IPS-20b (cell line): ENCODE measurements at regions not wholly inside any gene's neighbourhood (a gene's known extent, or its start where the extent isn't known, plus 50 kb on each side); places are given as distances from the start of the nearest gene placed in this dataset.
"Not testable (repeated sequence)": the region's sequence is repeated elsewhere in the genome, so short reads cannot be mapped to it uniquely, and the experiment has no call there.

Experiments
- H3K27ac ChIP-seq: one replicate; pipeline ENCODE4 v1.5.1; 2013; ENCODE audit warnings: low read length
- H3K27me3 ChIP-seq: 2 replicates; pipeline ENCODE4 v1.6.1; 2013; ENCODE audit warnings: mild to moderate bottlenecking, low read length, inconsistent platforms; ENCODE audit not compliant: insufficient read depth
- H3K36me3 ChIP-seq: 2 replicates; pipeline ENCODE4 v1.6.1; 2013; ENCODE audit warnings: low read depth, mild to moderate bottlenecking, inconsistent platforms, low read length, moderate library complexity; ENCODE audit not compliant: insufficient read depth
- H3K4me1 ChIP-seq: 2 replicates; pipeline ENCODE4 v1.6.1; 2013; ENCODE audit warnings: mild to moderate bottlenecking, control low read depth, inconsistent platforms, low read length, moderate library complexity; ENCODE audit not compliant: insufficient read depth
- H3K4me3 ChIP-seq: 2 replicates; pipeline ENCODE4 v1.5.1; 2013; ENCODE audit warnings: mild to moderate bottlenecking, low read length, inconsistent platforms
- H3K9ac ChIP-seq: 2 replicates; pipeline ENCODE4 v1.6.1; 2013; ENCODE audit warnings: low read depth, mild to moderate bottlenecking, inconsistent platforms, low read length, moderate library complexity
- H3K9me3 ChIP-seq: 2 replicates; pipeline ENCODE4 v1.6.1; 2013; ENCODE audit warnings: mild to moderate bottlenecking, low read depth, low read length, inconsistent platforms; ENCODE audit not compliant: insufficient read depth

- no peak overlapping the region for H3K9ac ChIP-seq
- H3K36me3 ChIP-seq = no peaks in the 10 kb centered on the region
- no peak overlapping the region for H3K4me3 ChIP-seq
- H3K27ac ChIP-seq = no peak overlapping the region
- 0 out of 2 replicates have a peak, but pooled peaks cover 3% of the 10 kb centered on the region for H3K4me1 ChIP-seq
- H3K9me3 ChIP-seq = no peaks in the 10 kb centered on the region
- H3K27me3 ChIP-seq = no peaks in the 10 kb centered on the region
These were observed 206.2 kb downstream of the RTP5 start for GRCh38 chr2:242075696-242076095.

GRCh38 chr2:242076184-242076583, 206.7 kb downstream of the RTP5 start:
- H3K4me1 ChIP-seq, H3K27ac ChIP-seq, H3K4me3 ChIP-seq, H3K9ac ChIP-seq, H3K9me3 ChIP-seq, H3K27me3 ChIP-seq, H3K36me3 ChIP-seq: not testable (repeated sequence)

- H3K4me3 ChIP-seq, H3K36me3 ChIP-seq, H3K9me3 ChIP-seq, H3K4me1 ChIP-seq, H3K27ac ChIP-seq, H3K27me3 ChIP-seq, H3K9ac ChIP-seq: not testable (repeated sequence)
These were observed 208.9 kb downstream of the RTP5 start for GRCh38 chr2:242078426-242078825.

GRCh38 chr2:242079792-242080191, 210.3 kb downstream of the RTP5 start:
- not testable (repeated sequence) for H3K27me3 ChIP-seq, H3K4me1 ChIP-seq, H3K27ac ChIP-seq, H3K36me3 ChIP-seq, H3K9me3 ChIP-seq, H3K4me3 ChIP-seq, H3K9ac ChIP-seq

GRCh38 chr2:242080575-242081214, 211.2 kb downstream of the RTP5 start:
- not testable (repeated sequence) for H3K9ac ChIP-seq, H3K27me3 ChIP-seq, H3K4me3 ChIP-seq, H3K36me3 ChIP-seq, H3K9me3 ChIP-seq, H3K4me1 ChIP-seq, H3K27ac ChIP-seq

- H3K27me3 ChIP-seq, H3K9me3 ChIP-seq, H3K4me1 ChIP-seq, H3K36me3 ChIP-seq, H3K27ac ChIP-seq, H3K9ac ChIP-seq, H3K4me3 ChIP-seq: not testable (repeated sequence)
These were observed 214.5 kb downstream of the RTP5 start for GRCh38 chr2:242084034-242084433.

GRCh38 chr2:242085024-242085674, 215.6 kb downstream of the RTP5 start:
- not testable (repeated sequence) for H3K4me1 ChIP-seq, H3K27ac ChIP-seq, H3K27me3 ChIP-seq, H3K4me3 ChIP-seq, H3K36me3 ChIP-seq, H3K9me3 ChIP-seq, H3K9ac ChIP-seq

- Histone ChIP-seq H3K9me3 (no peaks in the 10 kb centered on the region), H3K4me1 (no peaks in the 10 kb centered on the region), H3K27ac (no peak overlapping the region), H3K36me3 (no peaks in the 10 kb centered on the region), H3K4me3 (no peak overlapping the region), H3K27me3 (peaks cover 10% of the 10 kb centered on the region; the same call in 1 of the 2 replicates), H3K9ac (no peak overlapping the region)
These were observed 216.6 kb downstream of the RTP5 start for GRCh38 chr2:242085941-242086621.

GRCh38 chr2:242088044-242088443, 218.5 kb downstream of the RTP5 start:
- not testable (repeated sequence) for H3K36me3 ChIP-seq, H3K4me1 ChIP-seq, H3K9me3 ChIP-seq, H3K27ac ChIP-seq
- H3K9ac ChIP-seq = peak overlapping the region; percentile 41; the same call in 1 of the 2 replicates
- H3K27me3 ChIP-seq = peaks cover 10% of the 10 kb centered on the region; the same call in 1 of the 2 replicates
- H3K4me3 ChIP-seq = peak overlapping the region; percentile 66

- no peaks in the 10 kb centered on the region for H3K4me1 ChIP-seq
- no peak overlapping the region for H3K27ac ChIP-seq
- no peaks in the 10 kb centered on the region for H3K9me3 ChIP-seq
- no peaks in the 10 kb centered on the region for H3K36me3 ChIP-seq
- H3K9ac ChIP-seq = no peak overlapping the region
- H3K27me3 ChIP-seq = peaks cover 10% of the 10 kb centered on the region; the same call in 1 of the 2 replicates
- peak overlapping the region; percentile 63; the same call in 1 of the 2 replicates for H3K4me3 ChIP-seq
These were observed 219.1 kb downstream of the RTP5 start for GRCh38 chr2:242088471-242089212.

GRCh38 chr2:242089213-242089549, 219.7 kb downstream of the RTP5 start:
- Histone ChIP-seq H3K4me3 (peak overlapping the region; percentile 63; the same call in 1 of the 2 replicates), H3K27me3 (peaks cover 10% of the 10 kb centered on the region; the same call in 1 of the 2 replicates)
- H3K27ac ChIP-seq, H3K9me3 ChIP-seq, H3K4me1 ChIP-seq, H3K36me3 ChIP-seq, H3K9ac ChIP-seq: not testable (repeated sequence)
